NCI-H146 (cell line): ENCODE measurements at regions not wholly inside any gene's neighbourhood (a gene's known extent, or its start where the extent isn't known, plus 50 kb on each side); places are given as distances from the start of the nearest gene placed in this dataset.
"Not testable (repeated sequence)": the region's sequence is repeated elsewhere in the genome, so short reads cannot be mapped to it uniquely, and the experiment has no call there.

Experiments
- DNase-seq: peaks from one replicate; lab custom pipeline; 2025; lab: John Stamatoyannopoulos, UW

DNA sequence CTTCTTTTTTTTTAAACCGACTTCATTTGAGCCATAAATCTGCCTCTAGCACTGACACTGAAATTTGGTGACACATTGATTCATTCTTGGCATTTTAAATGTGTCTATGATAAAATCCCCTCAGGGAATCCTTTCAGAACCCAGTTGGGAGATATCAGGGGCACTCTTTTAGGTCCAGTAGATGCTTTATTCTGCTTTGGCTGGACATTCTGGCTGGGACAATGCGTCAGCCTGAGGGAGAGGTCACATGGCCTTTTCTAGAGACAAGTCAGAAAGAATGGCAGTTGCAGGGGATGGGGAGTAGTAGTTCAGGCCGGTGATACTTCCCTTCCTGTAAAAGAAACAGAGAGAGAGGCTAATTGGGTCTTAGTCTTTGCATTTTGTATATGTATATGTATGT lies 63.1 kb downstream of the TRIM43 start:
- not testable (repeated sequence) for DNase-seq

DNA sequence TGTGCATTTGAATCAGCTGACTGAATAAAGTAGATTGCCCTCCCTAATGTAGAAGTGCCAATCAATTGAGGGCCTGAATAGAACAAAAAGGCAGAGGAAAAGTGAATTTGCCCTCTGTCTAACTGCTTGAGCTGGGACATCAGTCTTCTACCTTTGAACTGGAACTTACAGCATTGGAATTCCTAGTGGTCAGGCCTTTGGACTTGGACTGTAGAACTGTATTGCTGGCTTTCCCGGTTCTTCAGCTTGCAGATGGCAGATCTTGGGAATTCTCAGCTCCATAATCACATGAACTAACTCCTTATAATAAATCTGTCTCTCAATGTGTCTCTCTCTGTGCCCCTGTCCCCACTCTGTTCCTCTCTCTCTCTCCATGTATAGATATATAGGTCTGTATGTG lies 64.8 kb downstream of the TRIM43 start:
- not testable (repeated sequence) for DNase-seq

DNA sequence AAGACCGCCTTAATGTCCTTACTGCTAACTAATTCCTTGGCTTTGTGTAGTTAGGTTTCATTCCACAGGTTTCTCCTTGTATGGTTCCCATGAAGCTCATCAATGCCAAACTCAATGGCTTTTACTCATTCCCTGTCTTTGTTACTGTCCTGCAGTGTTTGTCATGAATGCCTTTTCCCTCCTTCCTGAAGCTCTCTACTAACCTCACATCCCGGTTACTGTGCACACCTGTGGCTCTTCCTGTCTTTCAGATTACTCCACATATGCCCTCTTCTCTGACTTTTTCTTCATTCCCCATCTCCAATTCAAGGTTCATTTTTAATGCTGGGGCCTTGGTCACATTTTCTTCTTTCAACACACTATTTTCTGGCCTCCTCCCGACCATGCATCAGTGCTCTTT lies 66.1 kb downstream of the TRIM43 start:
- DNase-seq, result not testable (repeated sequence)

DNA sequence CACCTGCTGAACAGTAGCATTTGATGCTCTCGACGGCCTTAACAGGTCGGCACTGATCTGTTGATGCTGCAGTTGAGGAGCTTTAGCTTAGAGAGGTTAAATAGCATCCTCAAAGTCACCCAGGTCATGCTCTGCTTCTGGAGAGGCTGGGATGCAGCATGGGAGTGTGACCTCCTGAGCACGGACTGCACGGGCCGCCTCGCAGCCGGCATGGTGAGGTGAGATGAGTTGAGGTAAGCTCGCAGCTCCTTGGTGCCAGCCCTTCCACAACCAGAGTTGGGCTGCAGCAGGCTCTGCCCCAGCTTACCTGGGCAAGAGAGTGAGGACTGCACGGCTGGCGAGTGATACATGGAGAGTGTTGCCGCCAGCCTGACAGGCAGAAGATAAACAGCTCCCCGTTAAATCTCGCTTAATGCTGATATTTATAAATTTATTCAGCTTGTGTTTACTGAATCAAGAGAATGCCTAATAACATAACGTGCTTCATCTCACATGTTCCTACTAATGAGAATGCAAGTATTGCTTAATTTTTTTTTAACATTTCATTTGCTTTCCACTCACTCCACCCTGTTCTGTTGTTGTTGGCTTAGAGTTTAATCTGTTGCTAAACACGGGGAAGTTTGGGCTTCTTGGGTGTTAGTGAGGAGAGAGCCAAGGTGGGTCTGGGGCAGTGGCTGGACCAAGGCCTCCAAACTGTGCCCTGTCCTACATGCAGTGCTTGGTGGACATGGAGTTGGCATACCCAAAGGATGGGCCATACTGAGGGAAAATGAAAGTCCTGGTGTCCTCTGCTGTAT lies 69.2 kb downstream of the TRIM43 start:
- not testable (repeated sequence) for DNase-seq

DNA sequence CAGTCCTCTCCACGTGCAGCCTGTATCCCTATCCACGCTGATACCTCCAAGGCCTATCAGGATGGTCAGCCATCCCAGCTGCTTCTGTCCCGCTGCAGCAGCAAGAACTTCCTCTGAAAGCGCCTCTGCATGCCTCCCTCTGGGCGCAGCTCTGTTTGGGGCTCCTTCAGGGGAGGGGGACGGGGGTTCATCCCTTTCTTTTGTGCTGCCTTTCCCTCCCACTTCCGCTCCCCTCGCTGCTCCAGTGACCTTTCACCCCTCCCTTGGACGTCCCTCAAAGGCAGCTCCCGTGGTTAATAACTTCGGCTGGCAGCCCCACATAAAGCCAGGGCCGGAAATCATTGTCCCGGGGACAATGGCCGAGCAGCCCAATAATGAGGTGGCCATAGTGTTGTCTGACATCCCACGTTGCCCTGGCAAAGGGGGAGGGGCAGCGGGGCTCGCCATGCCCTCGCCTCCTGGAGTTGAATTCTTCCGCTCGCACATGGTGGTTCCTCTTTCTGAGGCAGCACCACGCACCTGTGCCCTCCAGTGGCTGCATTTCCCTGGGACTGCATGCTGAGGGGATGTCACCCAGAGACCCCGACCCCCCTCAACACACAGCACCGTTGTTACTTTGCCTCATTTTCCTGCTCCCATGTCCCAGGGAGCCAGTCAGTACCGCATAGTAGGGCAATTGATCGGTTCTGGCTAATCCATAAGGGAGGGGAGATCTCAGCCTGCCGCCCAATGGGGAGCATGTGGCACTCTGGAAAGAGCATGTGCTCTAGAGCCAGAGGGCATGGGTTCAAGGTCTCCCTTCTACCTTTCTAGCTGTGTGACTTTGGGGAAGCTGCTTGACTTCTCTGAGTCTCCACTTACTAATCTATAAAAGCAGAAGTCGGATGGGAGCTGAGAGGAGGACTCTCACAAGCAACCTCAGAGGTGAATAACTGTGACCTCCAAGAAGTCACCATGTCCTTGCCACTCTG lies 72.0 kb downstream of the TRIM43 start:
- peak; percentile 35 for DNase-seq

DNA sequence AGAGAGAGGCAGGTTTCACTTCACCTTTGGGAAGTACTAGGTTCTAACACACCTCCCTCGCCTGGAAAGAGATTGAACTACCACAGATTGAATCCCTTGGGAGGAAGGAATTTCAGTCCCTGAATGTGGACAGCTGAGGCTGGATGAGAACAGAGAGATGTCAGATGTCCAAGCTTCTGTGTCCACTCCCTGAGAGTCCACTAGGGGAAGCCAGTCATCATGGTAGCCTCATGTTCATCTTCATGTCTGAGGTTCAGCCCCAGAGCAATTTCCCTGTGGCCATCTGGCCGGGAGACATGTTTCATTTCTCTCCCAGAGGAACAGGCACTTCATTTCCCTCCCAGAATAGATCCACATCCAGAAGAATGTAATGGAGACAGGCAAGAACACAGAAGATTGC lies 74.8 kb downstream of the TRIM43 start:
- DNase-seq, result not testable (repeated sequence)

DNA sequence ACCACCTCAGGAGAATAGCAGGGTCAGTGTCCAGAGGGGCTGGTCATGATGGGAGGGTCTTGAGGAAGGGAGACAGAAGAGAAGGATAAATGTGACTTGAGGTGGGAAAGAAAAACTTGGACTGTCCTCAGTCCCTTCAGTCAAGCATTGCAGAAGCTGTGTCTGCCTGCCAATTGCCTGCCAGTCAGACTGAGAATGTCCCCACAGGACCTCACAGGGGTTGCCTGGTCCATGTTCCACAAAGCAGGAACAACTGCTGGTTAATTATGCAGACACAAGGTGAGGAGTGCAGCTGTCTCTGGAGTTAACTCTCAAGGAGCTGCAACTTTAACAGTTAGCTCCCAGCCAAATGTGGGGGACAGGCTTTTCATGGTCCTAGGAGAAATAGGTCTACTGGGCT lies 75.7 kb downstream of the TRIM43 start:
- DNase-seq, result no peak

DNA sequence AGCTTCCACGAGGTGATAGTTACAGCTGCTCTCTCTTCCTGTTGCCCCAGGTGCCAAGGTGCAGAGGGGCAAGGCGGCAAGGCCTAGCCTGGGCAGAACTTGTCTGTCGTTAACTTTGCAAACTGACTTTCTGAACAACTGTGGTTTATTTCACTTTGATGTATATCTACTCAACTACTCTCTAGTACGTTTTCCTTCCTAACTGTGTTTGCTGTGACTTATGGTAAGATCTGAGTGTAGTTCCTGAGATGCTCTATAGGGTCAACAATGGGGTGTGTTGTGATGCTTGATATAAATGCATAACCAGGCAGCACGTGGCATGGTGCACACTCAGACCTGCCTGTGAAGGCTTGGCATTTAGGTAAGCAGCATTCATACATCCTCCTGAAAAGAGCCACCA lies 77.1 kb downstream of the TRIM43 start:
- not testable (repeated sequence) for DNase-seq

DNA sequence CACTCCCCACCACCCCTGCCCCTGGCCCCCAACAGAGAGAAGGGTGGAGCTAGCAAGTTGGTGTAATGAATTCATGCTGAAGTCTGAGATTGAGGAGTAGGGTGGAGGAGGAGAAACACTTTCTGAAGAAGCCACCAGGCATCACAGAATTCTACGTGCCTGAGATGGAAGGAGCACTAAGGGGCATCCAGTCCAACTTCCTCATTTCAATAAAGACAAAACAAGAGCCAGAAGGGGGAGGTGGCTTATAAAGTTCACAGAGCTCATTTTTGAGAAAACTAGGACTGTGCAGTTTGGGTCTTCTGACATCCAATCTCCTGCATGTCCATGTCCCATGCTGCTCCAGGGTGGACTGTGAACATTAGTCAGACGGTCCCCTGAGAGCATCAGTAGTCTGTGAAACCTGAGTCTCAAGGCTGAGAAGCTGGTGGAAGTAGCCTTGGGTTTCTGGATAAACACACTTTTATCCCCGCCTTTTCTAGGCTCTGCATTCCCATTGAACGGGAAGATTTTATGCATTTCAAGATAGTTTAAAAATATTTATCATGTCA lies 77.7 kb downstream of the TRIM43 start:
- no peak for DNase-seq

DNA sequence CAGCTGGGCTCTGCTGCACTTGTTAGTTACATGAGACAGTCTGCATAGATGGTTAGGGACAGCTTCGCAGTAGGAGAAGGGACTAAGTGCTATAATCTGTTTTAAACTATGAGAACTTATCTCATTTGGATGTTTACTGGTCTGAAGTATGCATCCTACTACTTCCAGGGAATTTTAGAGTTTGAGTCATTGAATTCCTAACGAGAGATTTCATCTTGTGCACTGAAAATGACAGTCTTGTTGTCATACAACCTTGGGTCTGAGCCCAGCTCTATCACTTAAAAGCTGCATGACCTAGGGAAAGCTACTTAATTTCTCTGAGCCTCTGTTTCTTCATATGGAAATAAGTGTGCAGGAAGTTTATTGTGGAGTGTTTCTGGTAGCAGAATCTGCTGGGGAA lies 78.4 kb downstream of the TRIM43 start:
- DNase-seq, result no peak

DNA sequence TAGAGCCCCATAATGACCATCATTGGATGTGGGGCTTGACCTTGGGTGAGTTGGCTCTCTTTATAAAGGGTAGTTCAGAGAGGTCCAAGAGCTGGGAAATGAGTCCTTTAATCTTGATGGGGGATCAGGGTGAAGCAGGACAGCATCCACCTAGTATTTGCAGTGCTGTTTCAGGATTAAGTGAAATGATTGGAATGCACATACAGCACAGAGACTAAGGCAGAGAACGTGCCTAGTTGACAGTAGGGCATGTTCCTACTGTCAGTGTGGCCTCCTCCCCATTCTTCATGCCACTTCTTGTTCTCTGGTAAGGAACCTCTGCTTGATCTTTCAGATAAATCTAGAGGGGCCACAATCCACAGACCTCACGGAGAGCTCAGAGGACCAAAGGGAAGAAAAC lies 78.9 kb downstream of the TRIM43 start:
- DNase-seq, result no peak

DNA sequence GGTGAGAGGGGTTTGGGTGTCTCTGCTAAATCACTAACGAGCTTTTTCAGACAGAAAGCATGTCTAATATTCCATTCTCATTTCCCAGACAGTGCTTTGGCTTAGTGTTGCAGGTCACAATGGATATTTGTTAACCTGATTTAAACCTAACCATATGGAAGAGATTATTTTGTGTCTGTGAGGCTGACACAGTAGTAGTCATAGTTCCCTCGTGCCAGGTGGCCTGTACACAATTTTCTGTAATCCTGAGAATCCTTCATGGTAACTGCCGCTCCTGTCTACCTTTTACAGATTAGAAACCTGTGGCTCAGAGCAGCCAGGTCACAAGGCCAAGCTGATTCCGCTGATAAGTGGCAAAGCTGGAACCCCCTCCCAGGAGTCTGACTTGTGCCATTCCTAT lies 79.4 kb downstream of the TRIM43 start:
- DNase-seq, result not testable (repeated sequence)

DNA sequence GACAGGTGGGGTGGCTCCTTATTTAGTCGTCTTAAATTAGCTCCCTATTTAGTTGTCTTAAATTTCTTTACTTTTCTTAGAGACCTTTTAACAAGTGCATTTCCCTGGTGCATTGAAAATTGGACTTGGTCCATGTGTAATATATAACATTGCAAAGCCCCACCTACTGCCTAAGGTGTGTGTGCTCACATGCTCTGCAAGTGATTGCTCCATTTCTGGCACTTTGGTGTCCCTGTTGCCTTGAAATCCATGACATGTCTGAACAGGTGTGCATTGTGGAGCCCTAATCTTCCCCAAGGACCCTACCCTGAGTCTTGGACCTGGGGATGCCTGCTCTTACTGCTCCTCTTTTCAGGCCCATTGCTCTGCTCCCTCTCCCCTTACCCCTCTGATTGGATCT lies 80.2 kb downstream of the TRIM43 start:
- not testable (repeated sequence) for DNase-seq

DNA sequence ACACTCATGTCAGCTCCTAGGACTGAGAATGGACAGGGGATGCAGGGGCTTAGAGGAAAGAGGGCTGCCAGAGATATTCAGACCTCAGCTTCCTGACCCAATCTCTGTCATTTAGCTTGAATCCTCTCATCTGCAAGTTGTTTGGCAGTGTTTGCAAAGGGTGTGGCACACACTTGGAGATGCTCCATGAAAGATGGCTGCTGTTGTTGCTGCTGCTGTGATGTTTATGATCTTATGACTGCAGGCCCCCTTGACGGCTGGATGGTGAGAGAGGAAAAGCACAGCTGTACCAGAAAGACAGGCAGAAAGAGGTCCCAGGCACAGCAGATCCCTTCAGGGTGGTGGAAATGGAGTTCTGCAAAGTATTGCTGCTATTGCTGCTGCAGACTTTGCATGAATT lies 80.7 kb downstream of the TRIM43 start:
- not testable (repeated sequence) for DNase-seq

DNA sequence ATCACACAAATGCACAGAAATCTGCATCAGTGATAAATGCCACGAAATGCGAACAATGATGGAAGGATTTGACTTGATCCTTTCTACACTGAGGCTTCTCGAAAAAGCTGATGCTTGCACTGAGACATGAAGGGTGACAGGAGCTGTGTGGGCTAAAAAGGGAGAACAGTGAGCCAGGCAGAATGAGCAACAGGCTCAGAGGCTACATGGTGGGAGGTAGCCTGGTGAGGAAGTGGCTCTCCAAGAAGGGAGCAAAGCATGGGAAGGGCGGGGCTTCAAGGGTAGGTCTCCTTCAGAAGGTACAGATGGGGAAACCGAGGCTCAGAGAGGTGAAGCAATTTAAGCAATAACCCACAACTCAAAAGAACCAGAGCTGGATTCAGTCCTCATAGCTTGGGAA lies 82.4 kb downstream of the TRIM43 start:
- no peak for DNase-seq

DNA sequence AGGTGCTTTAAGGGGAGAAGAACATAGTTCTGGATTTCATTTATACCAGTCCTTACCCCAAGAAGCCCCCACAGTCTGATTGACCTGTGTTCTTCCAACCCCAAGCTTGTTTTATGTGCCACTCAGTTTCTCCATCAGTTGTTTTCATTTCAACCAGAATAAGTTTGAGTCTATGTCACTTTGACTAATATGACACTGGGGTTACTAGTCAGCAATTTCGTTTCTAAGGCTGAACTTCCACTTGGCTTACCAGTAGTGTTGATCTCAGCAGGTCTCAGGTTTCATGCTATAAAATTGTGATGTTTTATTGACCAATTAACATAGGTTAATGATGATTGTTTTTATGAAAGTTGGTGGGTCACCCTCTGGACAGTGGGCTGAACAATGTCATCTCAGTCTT lies 84.8 kb downstream of the TRIM43 start:
- DNase-seq, result not testable (repeated sequence)

DNA sequence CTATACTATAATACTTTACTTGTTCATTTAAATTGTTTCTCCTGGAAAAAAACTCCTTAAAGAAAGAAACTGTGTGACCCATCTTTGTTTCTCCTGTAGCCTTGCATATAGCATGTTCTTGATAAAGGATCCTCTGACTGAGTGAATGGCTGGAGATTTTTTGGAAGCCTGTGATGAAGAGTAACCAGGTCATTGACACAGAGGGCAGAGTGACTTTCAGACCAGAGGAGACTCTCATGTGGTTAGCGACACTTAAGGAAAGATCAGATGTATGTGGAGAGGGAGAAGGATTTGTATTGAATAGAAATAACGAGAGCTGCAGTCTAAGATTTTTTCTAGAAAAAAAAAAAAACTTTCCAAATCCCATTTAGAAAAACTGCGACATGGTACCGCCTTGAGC lies 85.5 kb downstream of the TRIM43 start:
- DNase-seq, result no peak

DNA sequence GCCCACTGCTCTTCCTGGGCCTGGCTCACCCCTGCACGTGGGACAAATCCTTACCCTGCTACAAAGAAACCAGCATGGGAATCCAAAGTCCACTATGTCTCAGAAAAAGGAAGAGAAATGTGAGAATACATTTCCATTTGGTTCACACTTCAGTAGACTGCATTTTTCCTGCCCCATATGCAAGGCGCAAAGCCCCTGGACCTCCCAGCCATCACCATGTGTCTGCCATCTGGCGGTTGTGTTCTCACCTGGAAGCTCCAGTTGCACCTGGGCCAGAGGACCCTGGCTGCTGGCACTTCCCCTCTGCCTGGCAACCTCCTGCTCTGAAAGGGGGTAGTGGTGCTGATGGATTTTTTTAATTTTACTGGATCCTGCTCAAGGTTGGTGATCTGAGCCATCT lies 86.0 kb downstream of the TRIM43 start:
- not testable (repeated sequence) for DNase-seq

DNA sequence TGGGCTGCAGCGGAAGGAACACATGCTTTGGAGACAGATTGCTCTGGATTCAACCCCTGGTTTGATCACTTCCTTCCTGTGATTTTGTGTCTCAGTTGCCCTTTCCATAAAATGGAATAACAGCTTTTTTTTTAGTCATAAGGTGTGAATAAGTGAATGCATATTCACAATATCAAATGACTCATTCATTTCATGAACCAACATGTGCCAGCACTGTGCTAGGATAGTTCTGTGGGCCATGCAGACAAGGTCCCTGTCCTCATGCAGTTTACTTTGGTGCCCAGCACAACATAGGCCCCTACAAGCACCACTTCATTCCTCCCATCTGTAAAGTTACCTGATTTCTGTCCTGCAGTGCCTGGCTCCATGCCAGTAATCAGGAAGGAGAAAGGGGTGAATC lies 89.4 kb downstream of the TRIM43 start:
- not testable (repeated sequence) for DNase-seq

DNA sequence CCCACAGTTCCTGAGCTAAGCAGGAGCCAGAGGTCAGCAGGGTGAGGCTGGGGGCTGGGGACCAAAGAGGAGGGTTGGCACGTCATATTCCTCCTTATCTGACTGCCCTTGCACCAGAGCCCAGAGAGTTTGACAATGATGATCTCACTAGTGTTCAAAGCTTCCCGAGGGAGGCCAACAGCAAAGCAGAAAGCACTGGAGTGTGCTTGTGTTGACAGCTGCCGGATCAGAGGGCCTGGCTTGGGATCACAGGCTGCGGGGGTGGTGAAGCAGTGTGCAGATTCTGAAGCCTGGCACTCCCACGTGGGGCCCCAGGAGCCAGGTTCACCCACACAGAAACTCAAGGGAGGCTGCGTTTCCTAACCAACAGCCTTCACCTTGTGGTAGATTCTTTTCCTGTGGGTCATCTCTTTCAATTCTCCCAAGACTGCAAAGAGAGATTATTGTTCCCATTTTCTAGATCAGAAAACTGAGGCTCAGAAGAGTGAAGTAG lies 89.8 kb downstream of the TRIM43 start:
- not testable (repeated sequence) for DNase-seq

DNA sequence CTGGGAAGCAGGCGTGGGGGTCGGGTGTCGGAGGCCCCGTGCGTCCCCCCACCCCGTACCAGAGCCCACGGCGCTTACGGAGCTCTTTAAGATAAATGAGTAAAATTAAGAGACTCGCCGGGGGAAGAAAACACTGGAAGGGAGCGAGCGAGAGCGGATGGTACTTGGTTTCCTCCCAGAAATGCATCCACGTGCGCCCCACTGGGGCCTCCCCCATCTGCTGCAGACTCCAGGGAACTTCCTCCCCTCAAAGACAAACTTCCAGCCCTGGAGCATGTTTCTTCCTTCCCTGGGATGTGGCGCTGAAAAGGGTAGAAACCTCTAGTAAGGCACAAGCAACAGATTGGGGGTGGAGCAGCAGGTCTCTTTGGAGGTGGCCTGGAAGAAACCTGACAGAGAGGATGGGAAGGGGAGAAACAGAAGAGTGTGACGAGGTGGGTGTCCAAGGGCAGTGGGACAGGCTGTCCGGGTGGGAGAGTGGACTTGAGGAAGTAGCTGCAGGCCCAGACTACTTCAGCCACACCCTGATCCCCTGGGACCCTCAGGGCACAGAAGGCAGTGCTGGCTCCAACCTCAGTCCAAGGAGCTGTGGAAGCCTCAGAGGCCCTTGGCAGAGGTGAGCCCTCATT lies 91.2 kb downstream of the TRIM43 start:
- DNase-seq, result not testable (repeated sequence)

DNA sequence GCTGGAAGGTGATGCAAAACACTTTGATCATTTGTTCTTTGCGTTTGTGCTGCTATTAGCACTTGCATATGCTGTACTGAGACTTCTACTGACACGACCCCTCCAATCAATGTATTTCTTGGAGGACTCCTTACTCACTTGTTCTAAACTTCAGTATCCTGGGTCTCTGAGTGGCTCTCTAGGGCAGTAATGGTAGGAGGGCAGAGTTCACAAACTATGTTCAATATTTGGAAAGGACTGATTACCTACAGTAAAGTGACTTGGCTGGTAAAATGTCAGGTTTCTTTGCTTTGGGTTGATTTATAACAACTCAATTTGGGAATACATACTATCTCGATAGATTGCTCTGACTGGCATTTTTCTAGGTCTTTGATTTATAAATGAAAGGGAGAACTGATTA lies 93.7 kb downstream of the TRIM43 start:
- no peak for DNase-seq
